ENCODE measurements at regions not wholly inside any gene's neighbourhood (a gene's known extent, or its start where the extent isn't known, plus 50 kb on each side); places are given as distances from the start of the nearest gene placed in this dataset.

DNA sequence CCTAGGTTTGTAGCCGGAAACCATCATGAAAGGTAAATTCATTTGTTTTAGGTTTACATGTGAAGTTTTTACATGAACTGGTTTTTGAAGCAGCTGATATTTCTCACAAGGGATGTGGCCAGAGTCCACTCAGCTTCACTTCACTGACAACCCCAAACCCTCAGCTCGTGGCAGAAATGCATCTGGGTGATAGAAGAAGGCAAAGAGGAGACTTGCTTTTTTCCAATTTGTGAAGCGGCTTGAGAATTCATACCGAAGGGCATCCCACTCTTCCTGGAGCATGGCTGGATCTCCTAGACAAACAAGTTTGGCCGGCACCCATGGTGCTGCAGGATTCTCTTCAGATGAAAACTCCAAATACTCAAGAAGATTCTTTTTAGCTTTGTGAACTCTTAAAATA lies 392.8 kb upstream of the CNR1 start:
- no peak for DNase-seq (ENCODE audit: missing footprints)
- intact Hi-C loops (cut with DNase I): no loop called here
- no peak for ATAC-seq

- DNase-seq (ENCODE audit: missing footprints): no peak
- intact Hi-C loops (cut with DNase I): no loop called here
- no peak for ATAC-seq
Observed at GRCh38 chr6:88556663-88557062, 390.5 kb upstream of the CNR1 start.

DNA sequence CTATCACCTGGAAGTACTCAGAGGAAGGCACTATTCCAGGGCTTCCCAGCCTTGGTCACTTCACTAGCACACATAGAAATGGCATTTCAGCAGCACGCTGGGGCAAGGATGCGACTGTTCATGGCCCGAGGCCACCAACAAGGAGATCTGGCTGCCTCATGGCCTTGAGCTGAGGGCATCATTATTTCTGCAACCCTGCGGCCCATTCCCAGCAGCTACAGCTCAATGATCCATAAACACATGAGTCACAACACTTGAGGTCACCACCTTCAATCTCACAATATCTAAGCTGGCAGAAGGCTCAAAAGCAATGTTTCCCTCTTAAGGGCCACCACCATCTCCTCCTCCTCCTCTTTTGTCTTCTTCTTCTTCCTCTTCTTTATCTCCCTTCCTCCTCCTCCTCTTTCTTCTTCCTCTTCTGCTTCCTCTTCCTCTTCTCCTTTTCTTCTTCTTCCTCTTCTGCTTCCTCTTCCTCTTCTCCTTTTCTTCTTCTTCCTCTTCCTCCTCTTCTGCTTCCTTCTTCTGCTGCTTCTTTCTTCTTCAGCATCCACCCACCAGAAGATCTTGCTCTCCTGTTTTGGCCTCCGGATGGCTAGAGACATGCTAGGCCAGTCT lies 382.9 kb upstream of the CNR1 start:
- intact Hi-C loops (cut with DNase I): no loop called here
- DNase-seq (ENCODE audit: missing footprints) (no peak), ATAC-seq (no peak)

GRCh38 chr6:88547768-88548167 lies 381.6 kb upstream of the CNR1 start:
- DNase-seq (ENCODE audit: missing footprints): no peak
- ATAC-seq: no peak
- intact Hi-C loops (cut with DNase I): no loop called here

GRCh38 chr6:88545991-88546390 lies 379.8 kb upstream of the CNR1 start:
- intact Hi-C loops (cut with DNase I): no loop called here
- DNase-seq (ENCODE audit: missing footprints): no peak
- ATAC-seq: no peak

GRCh38 chr6:88544986-88545612 lies 379.0 kb upstream of the CNR1 start:
- ATAC-seq (no peak), DNase-seq (ENCODE audit: missing footprints) (no peak)
- intact Hi-C loops (cut with DNase I): no loop called here

- intact Hi-C loops (cut with DNase I): no loop called here
- ATAC-seq (no peak), DNase-seq (ENCODE audit: missing footprints) (no peak)
Observed at GRCh38 chr6:88539295-88539764, 373.2 kb upstream of the CNR1 start.

GRCh38 chr6:88538840-88539239 lies 372.7 kb upstream of the CNR1 start:
- intact Hi-C loops (cut with DNase I): no loop called here
- ATAC-seq (no peak), DNase-seq (ENCODE audit: missing footprints) (no peak)

DNA sequence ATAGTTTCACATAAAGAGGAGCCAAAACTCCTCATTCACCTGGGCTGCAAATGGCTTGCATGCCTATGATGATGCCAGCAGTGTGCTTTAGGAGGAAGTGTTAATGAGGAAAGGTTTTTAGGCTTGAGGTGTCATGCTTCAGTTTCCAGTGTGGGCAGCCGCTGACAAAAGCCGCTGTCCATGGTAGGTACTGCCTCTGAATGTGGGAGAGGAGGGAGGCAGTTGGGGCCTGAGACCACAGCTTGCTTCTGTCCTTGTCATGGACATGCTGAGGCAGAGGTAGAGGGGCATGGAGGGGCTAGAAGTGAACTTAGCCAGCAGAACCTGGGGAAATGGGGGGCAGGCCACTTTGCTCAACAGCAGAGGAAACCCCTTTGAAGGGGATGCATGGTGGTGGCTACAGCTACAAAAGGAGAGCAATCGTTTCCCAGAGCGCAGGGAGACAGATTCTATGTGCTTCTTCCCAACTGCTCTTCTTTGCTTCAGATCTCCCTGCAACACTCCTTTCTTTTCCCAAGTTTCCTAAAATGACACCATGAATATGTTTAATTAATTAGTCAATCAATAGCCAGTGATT lies 372.1 kb upstream of the CNR1 start:
- intact Hi-C loops (cut with DNase I): no loop called here
- DNase-seq (ENCODE audit: missing footprints) (no peak), ATAC-seq (no peak)

GRCh38 chr6:88536071-88536625 lies 370.0 kb upstream of the CNR1 start:
- no peak for ATAC-seq
- DNase-seq (ENCODE audit: missing footprints): no peak
- intact Hi-C loops (cut with DNase I): no loop called here

DNA sequence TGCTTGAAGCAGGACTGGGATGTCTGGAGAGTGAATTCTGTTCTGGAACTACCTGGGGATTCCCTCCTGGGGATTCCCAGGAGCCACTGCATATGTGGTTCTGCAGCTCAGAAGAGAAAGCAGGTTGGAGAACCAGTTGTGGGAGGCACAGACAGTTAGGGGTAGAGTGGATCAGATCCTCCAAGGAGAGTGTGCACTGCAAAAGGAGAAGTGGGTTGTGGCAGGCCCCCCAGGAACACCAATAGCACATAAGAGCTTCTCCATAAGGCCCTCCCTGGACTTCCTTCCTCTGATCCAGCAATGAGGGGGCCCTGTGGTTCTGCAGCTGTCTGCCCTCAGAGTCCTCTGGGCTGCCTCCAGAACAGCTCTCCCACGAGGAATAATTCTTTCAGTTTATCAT lies 369.2 kb upstream of the CNR1 start:
- DNase-seq (ENCODE audit: missing footprints) (no peak), ATAC-seq (no peak)
- intact Hi-C loops (cut with DNase I): no loop called here

GRCh38 chr6:88532241-88532860 lies 366.2 kb upstream of the CNR1 start:
- DNase-seq (ENCODE audit: missing footprints) (no peak), ATAC-seq (no peak)
- intact Hi-C loops (cut with DNase I): no loop called here

DNA sequence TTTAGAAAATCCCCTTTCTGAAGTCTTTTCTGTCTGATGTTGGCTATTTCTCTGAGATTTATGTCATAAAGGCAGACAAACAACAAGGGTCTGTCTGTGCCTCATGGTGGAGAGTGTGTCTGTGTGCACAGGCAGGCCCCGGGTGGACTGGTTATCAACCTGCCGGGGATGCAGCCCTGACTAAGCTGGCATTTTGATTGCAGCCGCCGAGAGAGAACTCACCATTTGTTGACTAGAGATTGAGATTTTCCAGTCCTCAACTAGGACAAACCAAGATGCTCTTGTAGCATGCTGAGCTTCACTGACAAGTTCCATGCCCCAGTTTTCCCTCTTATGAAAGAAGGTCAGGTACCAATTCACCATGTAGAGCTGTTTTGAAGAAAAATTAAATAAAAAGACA lies 363.6 kb upstream of the CNR1 start:
- DNase-seq (ENCODE audit: missing footprints) (no peak), ATAC-seq (no peak)
- intact Hi-C loops (cut with DNase I): no loop called here

- ATAC-seq: no peak
- DNase-seq (ENCODE audit: missing footprints): no peak
- intact Hi-C loops (cut with DNase I): no loop called here
Observed at GRCh38 chr6:88520445-88520844, 354.3 kb upstream of the CNR1 start.

- no peak for ATAC-seq
- intact Hi-C loops (cut with DNase I): no loop called here
- no peak for DNase-seq (ENCODE audit: missing footprints)
Observed at GRCh38 chr6:88520017-88520338, 353.8 kb upstream of the CNR1 start.

- ATAC-seq: no peak
- intact Hi-C loops (cut with DNase I): no loop called here
Observed at GRCh38 chr6:88519301-88520016, 353.3 kb upstream of the CNR1 start.

GRCh38 chr6:88517737-88518136 lies 351.6 kb upstream of the CNR1 start:
- ATAC-seq: no peak
- no peak for DNase-seq (ENCODE audit: missing footprints)
- intact Hi-C loops (cut with DNase I): no loop called here

More at GRCh38 chr6:88519301-88520016, 353.3 kb upstream of the CNR1 start:
- no peak for DNase-seq (ENCODE audit: missing footprints)

- ATAC-seq (no peak), DNase-seq (ENCODE audit: missing footprints) (no peak)
- intact Hi-C loops (cut with DNase I): no loop called here
Observed at GRCh38 chr6:88513920-88514319, 347.8 kb upstream of the CNR1 start.

DNA sequence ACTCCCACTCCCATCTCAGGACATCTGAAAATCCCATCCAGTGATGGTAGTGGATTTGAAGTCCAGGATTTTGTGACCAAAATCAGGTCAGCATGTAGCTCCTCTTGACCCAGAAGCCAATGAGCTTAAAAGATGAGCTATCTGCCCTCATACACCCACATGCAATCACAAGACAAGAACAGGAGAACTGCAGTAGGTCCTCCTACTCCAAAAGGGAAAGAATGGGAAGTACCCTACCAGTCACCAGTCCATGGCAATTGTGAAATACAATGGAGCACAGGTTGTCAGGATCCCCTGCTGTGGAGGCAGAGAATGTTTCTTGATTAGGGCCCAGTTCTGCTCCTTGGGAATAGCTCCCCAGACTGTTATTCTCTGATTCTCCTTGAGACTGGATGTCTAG lies 347.3 kb upstream of the CNR1 start:
- intact Hi-C loops (cut with DNase I): no loop called here
- ATAC-seq: no peak
- no peak for DNase-seq (ENCODE audit: missing footprints)

Data from Right ventricle myocardium inferior (tissue), 1 donor.